Colonic mucosa (tissue), 4 donors: ENCODE measurements at regions not wholly inside any gene's neighbourhood (a gene's known extent, or its start where the extent isn't known, plus 50 kb on each side); places are given as distances from the start of the nearest gene placed in this dataset.

Experiments used
- DNase-seq: peaks from one replicate; pipeline ENCODE4 v3.0.0-alpha.2; 2020
- H3K27ac ChIP-seq: fragments of 200-600 bp; one replicate; pipeline ENCODE4 v1.8.0; 2021
- H3K27me3 ChIP-seq: fragments of 200-600 bp; one replicate; pipeline ENCODE4 v1.8.0; 2021
- H3K36me3 ChIP-seq: fragments of 200-600 bp; one replicate; pipeline ENCODE4 v1.8.0; 2021
- H3K4me1 ChIP-seq: fragments of 200-600 bp; one replicate; pipeline ENCODE4 v1.8.0; 2021; ENCODE audit warnings: mild to moderate bottlenecking
- H3K4me3 ChIP-seq: fragments of 200-600 bp; one replicate; pipeline ENCODE4 v1.8.0; 2021
- H3K9ac ChIP-seq, 2 donors: one replicate each; pipeline ENCODE4 v1.7.0; 2013; ENCODE audit warnings: control low read depth in 2 of 2, low read depth in 2 of 2, low read length in 2 of 2
- H3K9me3 ChIP-seq: fragments of 200-600 bp; one replicate; pipeline ENCODE4 v1.8.0; 2021
- intact Hi-C: fragments of 100-400 bp; cut with DNase I; formaldehyde crosslinking; loops from one replicate; pipeline ENCODE4 v1.14.1; 2022
- TF ChIP-seq, protein P1 (sequence below): fragments of 200-600 bp; IDR thresholded peaks from one replicate; pipeline ENCODE4 v1.8.0; 2022; ENCODE audit warnings: antibody characterized with exemption, mild to moderate bottlenecking
- donor health status: healthy.
- donor health status: DM: no; HTN: no; CAD: no.
- donor health status: DM: no; HTN: no; CAD: no.

- Histone ChIP-seq H3K4me3 (no peak overlapping the region), H3K4me1 (no peaks in the 10 kb centered on the region), H3K27ac (no peak overlapping the region), H3K9ac (no peak overlapping the region), H3K36me3 (no peaks in the 10 kb centered on the region), H3K27me3 (no peaks in the 10 kb centered on the region), H3K9me3 (no peaks in the 10 kb centered on the region)
- intact Hi-C loops = no loop called here
- no peak for DNase-seq
- TF ChIP-seq, protein P1, sequence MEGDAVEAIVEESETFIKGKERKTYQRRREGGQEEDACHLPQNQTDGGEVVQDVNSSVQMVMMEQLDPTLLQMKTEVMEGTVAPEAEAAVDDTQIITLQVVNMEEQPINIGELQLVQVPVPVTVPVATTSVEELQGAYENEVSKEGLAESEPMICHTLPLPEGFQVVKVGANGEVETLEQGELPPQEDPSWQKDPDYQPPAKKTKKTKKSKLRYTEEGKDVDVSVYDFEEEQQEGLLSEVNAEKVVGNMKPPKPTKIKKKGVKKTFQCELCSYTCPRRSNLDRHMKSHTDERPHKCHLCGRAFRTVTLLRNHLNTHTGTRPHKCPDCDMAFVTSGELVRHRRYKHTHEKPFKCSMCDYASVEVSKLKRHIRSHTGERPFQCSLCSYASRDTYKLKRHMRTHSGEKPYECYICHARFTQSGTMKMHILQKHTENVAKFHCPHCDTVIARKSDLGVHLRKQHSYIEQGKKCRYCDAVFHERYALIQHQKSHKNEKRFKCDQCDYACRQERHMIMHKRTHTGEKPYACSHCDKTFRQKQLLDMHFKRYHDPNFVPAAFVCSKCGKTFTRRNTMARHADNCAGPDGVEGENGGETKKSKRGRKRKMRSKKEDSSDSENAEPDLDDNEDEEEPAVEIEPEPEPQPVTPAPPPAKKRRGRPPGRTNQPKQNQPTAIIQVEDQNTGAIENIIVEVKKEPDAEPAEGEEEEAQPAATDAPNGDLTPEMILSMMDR = no peak
Observed at GRCh38 chr11:104799251-104799650, 99.0 kb downstream of the CASP12 start.

DNA sequence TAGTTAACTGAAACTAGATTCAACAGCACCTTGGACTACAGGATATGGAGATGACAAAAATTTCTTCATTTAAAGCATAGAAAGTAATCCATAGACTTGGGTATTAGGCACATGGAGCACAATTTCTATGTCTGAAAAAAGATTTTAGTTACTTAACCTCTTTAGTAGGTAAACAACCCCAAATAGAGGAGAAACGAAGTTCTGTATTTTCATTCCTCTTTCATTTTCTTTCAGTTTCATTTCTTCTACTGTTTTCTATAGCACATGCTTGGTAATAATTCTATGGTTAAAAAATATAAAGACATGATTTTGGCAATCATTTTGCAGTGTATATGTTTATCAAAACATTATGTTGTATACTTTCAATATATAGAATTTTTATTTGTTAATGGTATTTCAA is 99.5 kb downstream of the CASP12 start:
- Histone ChIP-seq H3K27me3 (no peaks in the 10 kb centered on the region), H3K9ac (no peak overlapping the region), H3K4me1 (no peaks in the 10 kb centered on the region), H3K9me3 (no peaks in the 10 kb centered on the region), H3K36me3 (no peaks in the 10 kb centered on the region), H3K27ac (no peak overlapping the region), H3K4me3 (no peak overlapping the region)
- TF ChIP-seq, protein P1 = no peak
- no peak for DNase-seq
- intact Hi-C loops = no loop called here

DNA sequence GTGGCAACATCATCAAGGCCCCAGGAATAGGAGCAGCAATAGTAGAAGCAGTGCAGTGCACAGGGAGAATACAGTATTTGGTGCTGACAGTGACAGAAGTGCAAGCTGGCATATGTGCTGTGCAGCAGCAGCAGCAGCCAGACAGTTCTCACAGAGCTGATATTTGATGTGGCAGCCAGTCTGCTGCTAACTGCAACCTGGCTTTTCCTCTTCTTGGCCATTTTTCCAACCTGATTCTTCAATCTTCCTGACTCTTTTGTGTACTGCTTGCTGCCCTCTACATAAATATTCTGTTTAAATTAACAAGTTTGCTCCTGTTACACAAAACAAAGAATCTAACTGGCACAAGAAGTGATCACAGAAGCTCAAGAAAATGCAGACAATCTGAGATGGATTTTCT is 102.0 kb downstream of the CASP12 start:
- Histone ChIP-seq H3K36me3 (no peaks in the 10 kb centered on the region), H3K9ac (no peak overlapping the region), H3K4me3 (no peak overlapping the region), H3K27ac (no peak overlapping the region), H3K4me1 (no peaks in the 10 kb centered on the region), H3K27me3 (no peaks in the 10 kb centered on the region), H3K9me3 (no peaks in the 10 kb centered on the region)
- intact Hi-C loops = no loop called here
- TF ChIP-seq, protein P1 = no peak
- DNase-seq = no peak

- H3K4me3 ChIP-seq = no peak overlapping the region
- no peaks in the 10 kb centered on the region for H3K9me3 ChIP-seq
- intact Hi-C loops = no loop called here
- no peaks in the 10 kb centered on the region for H3K36me3 ChIP-seq
- H3K9ac ChIP-seq = no peak overlapping the region
- no peaks in the 10 kb centered on the region for H3K27me3 ChIP-seq
- TF ChIP-seq, protein P1 = no peak
- no peak for DNase-seq
- no peaks in the 10 kb centered on the region for H3K4me1 ChIP-seq
- H3K27ac ChIP-seq = no peak overlapping the region
Observed at GRCh38 chr11:104795501-104796213, 102.6 kb downstream of the CASP12 start.

DNA sequence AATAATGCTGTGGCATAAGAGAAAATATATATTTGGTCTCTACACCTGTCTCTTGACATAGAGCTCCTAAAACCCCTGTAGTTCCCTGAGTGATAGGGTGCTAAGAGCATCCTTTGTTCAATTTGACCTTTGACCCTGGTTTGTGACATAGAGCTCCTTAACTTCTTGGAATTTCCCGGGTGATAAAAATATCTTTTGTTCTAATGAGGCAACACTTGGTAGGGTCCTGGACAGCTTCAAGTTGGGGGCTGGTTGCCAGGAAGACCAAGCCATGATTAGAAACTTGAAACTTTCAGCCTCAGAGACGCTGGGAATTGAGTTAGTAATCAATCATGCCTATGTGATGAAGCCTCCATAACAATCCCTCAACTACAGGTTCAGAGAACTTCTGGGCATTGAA is 105.4 kb downstream of the CASP12 start:
- intact Hi-C loops = no loop called here
- TF ChIP-seq, protein P1 = no peak
- no peaks in the 10 kb centered on the region for H3K27me3 ChIP-seq

More for the DNA sequence above, 105.4 kb downstream of the CASP12 start:
- Histone ChIP-seq H3K4me1 (no peaks in the 10 kb centered on the region), H3K27ac (no peak overlapping the region), H3K9ac (no peak overlapping the region), H3K36me3 (no peaks in the 10 kb centered on the region), H3K9me3 (no peaks in the 10 kb centered on the region), H3K4me3 (no peak overlapping the region)
- DNase-seq = no peak
